Immature natural killer cell (primary cell): ENCODE measurements at regions not wholly inside any gene's neighbourhood (a gene's known extent, or its start where the extent isn't known, plus 50 kb on each side); places are given as distances from the start of the nearest gene placed in this dataset.

Source experiments
- DNase-seq, 3 donors: peaks; one replicate each; pipeline ENCODE4 v3.0.0; 2022; ENCODE audit warnings: mixed read lengths in 1 of 3
- H3K27ac Mint-ChIP-seq, 6 donors: one replicate each; pipeline ENCODE4 v1.8.0; 2020; ENCODE audit warnings: mixed read lengths in 6 of 6, mild to moderate bottlenecking in 5 of 6, inconsistent platforms in 4 of 6, moderate library complexity in 3 of 6
- H3K27me3 Mint-ChIP-seq, 3 donors: one replicate each; pipeline ENCODE4 v1.8.0; 2020 to 2021; ENCODE audit warnings: low read depth in 3 of 3, mild to moderate bottlenecking in 3 of 3, mixed read lengths in 3 of 3, moderate library complexity in 3 of 3, inconsistent platforms in 1 of 3
- H3K36me3 Mint-ChIP-seq, 3 donors: one replicate each; pipeline ENCODE4 v1.8.0; 2020; ENCODE audit warnings: mixed read lengths in 3 of 3, inconsistent platforms in 2 of 3, mild to moderate bottlenecking in 2 of 3
- H3K4me1 Mint-ChIP-seq, 2 donors: one replicate each; pipeline ENCODE4 v1.8.0; 2020; ENCODE audit warnings: inconsistent platforms in 2 of 2, mild to moderate bottlenecking in 2 of 2, mixed read lengths in 2 of 2, moderate library complexity in 1 of 2
- H3K4me3 Mint-ChIP-seq, 5 donors: one replicate each; pipeline ENCODE4 v1.8.0; 2020; ENCODE audit warnings: mild to moderate bottlenecking in 5 of 5, mixed read lengths in 5 of 5, inconsistent platforms in 3 of 5, moderate library complexity in 3 of 5
- H3K9me3 Mint-ChIP-seq, 6 donors: one replicate each; pipeline ENCODE4 v1.8.0; 2020; ENCODE audit warnings: mild to moderate bottlenecking in 6 of 6, mixed read lengths in 6 of 6, inconsistent platforms in 4 of 6, moderate library complexity in 3 of 6

- H3K9me3 Mint-ChIP-seq, result peaks cover 3 to 23% (median 9%) of the 10 kb centered on the region in 6 donors
- peaks cover 0 to 4% (median 3%) of the 10 kb centered on the region in 3 donors for H3K27me3 Mint-ChIP-seq
- H3K27ac Mint-ChIP-seq, result no peak overlapping the region
- H3K4me3 Mint-ChIP-seq, result no peak overlapping the region
- DNase-seq, result no peak
- no peaks in the 10 kb centered on the region for H3K4me1 Mint-ChIP-seq
- no peaks in the 10 kb centered on the region for H3K36me3 Mint-ChIP-seq
These were observed 320.1 kb downstream of the OSR1 start for GRCh38 chr2:19038071-19039015.

GRCh38 chr2:19036091-19036490 lies 322.3 kb downstream of the OSR1 start:
- no peak overlapping the region for H3K4me3 Mint-ChIP-seq
- H3K36me3 Mint-ChIP-seq, result peaks cover 0 to 5% (median 0%) of the 10 kb centered on the region in 3 donors
- no peak overlapping the region for H3K27ac Mint-ChIP-seq
- no peaks in the 10 kb centered on the region for H3K4me1 Mint-ChIP-seq
- no peak for DNase-seq
- peaks cover 0 to 3% (median 1%) of the 10 kb centered on the region in 3 donors for H3K27me3 Mint-ChIP-seq
- peaks cover 2 to 22% (median 7%) of the 10 kb centered on the region in 6 donors for H3K9me3 Mint-ChIP-seq

- H3K36me3 Mint-ChIP-seq, result peaks cover 0 to 5% (median 0%) of the 10 kb centered on the region in 3 donors
- H3K9me3 Mint-ChIP-seq, result peaks cover 3 to 28% (median 8%) of the 10 kb centered on the region in 6 donors
- no peaks in the 10 kb centered on the region for H3K4me1 Mint-ChIP-seq
- H3K27ac Mint-ChIP-seq, result no peak overlapping the region
- DNase-seq, result no peak
- H3K27me3 Mint-ChIP-seq, result peaks cover 0 to 3% (median 1%) of the 10 kb centered on the region in 3 donors
- H3K4me3 Mint-ChIP-seq, result no peak overlapping the region
These were observed 323.2 kb downstream of the OSR1 start for GRCh38 chr2:19035238-19035637.

- Mint-ChIP-seq H3K9me3 (peaks cover 2 to 40% (median 7%) of the 10 kb centered on the region in 6 donors), H3K4me3 (no peak overlapping the region), H3K27me3 (peaks cover 0 to 2% (median 1%) of the 10 kb centered on the region in 3 donors), H3K27ac (no peak overlapping the region), H3K36me3 (peaks cover 0 to 5% (median 0%) of the 10 kb centered on the region in 3 donors), H3K4me1 (no peaks in the 10 kb centered on the region)
- DNase-seq, result no peak
These were observed 325.2 kb downstream of the OSR1 start for GRCh38 chr2:19033240-19033639.

GRCh38 chr2:19031642-19032041 lies 326.8 kb downstream of the OSR1 start:
- peaks cover 0 to 5% (median 0%) of the 10 kb centered on the region in 3 donors for H3K36me3 Mint-ChIP-seq
- H3K9me3 Mint-ChIP-seq, result peaks cover 2 to 42% (median 8%) of the 10 kb centered on the region in 6 donors
- DNase-seq, result no peak
- no peak overlapping the region for H3K27ac Mint-ChIP-seq
- H3K4me3 Mint-ChIP-seq, result no peak overlapping the region
- H3K4me1 Mint-ChIP-seq, result no peaks in the 10 kb centered on the region
- peaks cover 0 to 2% (median under 1%) of the 10 kb centered on the region in 3 donors for H3K27me3 Mint-ChIP-seq

- Mint-ChIP-seq H3K27ac (no peak overlapping the region), H3K4me3 (no peak overlapping the region), H3K9me3 (peaks cover 6 to 49% (median 10%) of the 10 kb centered on the region in 6 donors), H3K4me1 (no peaks in the 10 kb centered on the region), H3K36me3 (peaks cover 0 to 5% (median 0%) of the 10 kb centered on the region in 3 donors), H3K27me3 (peaks cover 0 to 2% (median 0%) of the 10 kb centered on the region in 3 donors)
- no peak for DNase-seq
These were observed 328.8 kb downstream of the OSR1 start for GRCh38 chr2:19029655-19030054.

- Mint-ChIP-seq H3K4me1 (no peaks in the 10 kb centered on the region), H3K36me3 (peaks cover 0 to 5% (median 0%) of the 10 kb centered on the region in 3 donors), H3K27ac (no peak overlapping the region), H3K27me3 (peaks cover 0 to 2% (median 0%) of the 10 kb centered on the region in 3 donors), H3K9me3 (peaks cover 6 to 54% (median 15%) of the 10 kb centered on the region in 6 donors), H3K4me3 (no peak overlapping the region)
- no peak for DNase-seq
These were observed 329.6 kb downstream of the OSR1 start for GRCh38 chr2:19028587-19029375.

GRCh38 chr2:19027626-19028025 lies 330.8 kb downstream of the OSR1 start:
- H3K27ac Mint-ChIP-seq, result no peak overlapping the region
- no peak overlapping the region for H3K4me3 Mint-ChIP-seq
- no peak for DNase-seq
- H3K27me3 Mint-ChIP-seq, result peaks cover 0 to 2% (median 0%) of the 10 kb centered on the region in 3 donors
- no peaks in the 10 kb centered on the region for H3K36me3 Mint-ChIP-seq
- peaks cover 6 to 59% (median 16%) of the 10 kb centered on the region in 6 donors for H3K9me3 Mint-ChIP-seq
- H3K4me1 Mint-ChIP-seq, result no peaks in the 10 kb centered on the region

GRCh38 chr2:19026261-19026660 lies 332.2 kb downstream of the OSR1 start:
- no peaks in the 10 kb centered on the region for H3K4me1 Mint-ChIP-seq
- H3K27me3 Mint-ChIP-seq, result peaks cover 0 to 3% (median 2%) of the 10 kb centered on the region in 3 donors
- no peaks in the 10 kb centered on the region for H3K36me3 Mint-ChIP-seq
- H3K9me3 Mint-ChIP-seq, result peaks cover 15 to 62% (median 17%) of the 10 kb centered on the region in 6 donors
- no peak overlapping the region for H3K27ac Mint-ChIP-seq
- no peak overlapping the region for H3K4me3 Mint-ChIP-seq
- DNase-seq, result no peak

GRCh38 chr2:19022334-19022733 lies 336.1 kb downstream of the OSR1 start:
- H3K36me3 Mint-ChIP-seq, result peaks cover 0 to 6% (median 0%) of the 10 kb centered on the region in 3 donors
- H3K4me1 Mint-ChIP-seq, result no peaks in the 10 kb centered on the region
- H3K9me3 Mint-ChIP-seq, result peaks cover 22 to 58% (median 25%) of the 10 kb centered on the region in 6 donors
- no peak for DNase-seq
- H3K27me3 Mint-ChIP-seq, result peaks cover 0 to 3% (median 0%) of the 10 kb centered on the region in 3 donors
- no peak overlapping the region for H3K4me3 Mint-ChIP-seq
- H3K27ac Mint-ChIP-seq, result no peak overlapping the region

GRCh38 chr2:19021721-19022120 lies 336.7 kb downstream of the OSR1 start:
- peaks cover 0 to 3% (median 0%) of the 10 kb centered on the region in 3 donors for H3K27me3 Mint-ChIP-seq
- peaks cover 0 to 6% (median 0%) of the 10 kb centered on the region in 3 donors for H3K36me3 Mint-ChIP-seq
- H3K4me3 Mint-ChIP-seq, result no peak overlapping the region
- DNase-seq, result no peak
- no peak overlapping the region for H3K27ac Mint-ChIP-seq
- H3K9me3 Mint-ChIP-seq, result peaks cover 23 to 62% (median 29%) of the 10 kb centered on the region in 6 donors
- H3K4me1 Mint-ChIP-seq, result no peaks in the 10 kb centered on the region

GRCh38 chr2:19021100-19021476 lies 337.3 kb downstream of the OSR1 start:
- Mint-ChIP-seq H3K27me3 (peaks cover 0 to 3% (median 0%) of the 10 kb centered on the region in 3 donors), H3K27ac (no peak overlapping the region), H3K4me3 (no peak overlapping the region), H3K9me3 (peaks cover 23 to 64% (median 31%) of the 10 kb centered on the region in 6 donors), H3K36me3 (peaks cover 0 to 6% (median 0%) of the 10 kb centered on the region in 3 donors), H3K4me1 (no peaks in the 10 kb centered on the region)
- DNase-seq, result no peak

GRCh38 chr2:19020144-19021099 lies 338.0 kb downstream of the OSR1 start:
- Mint-ChIP-seq H3K4me3 (no peak overlapping the region), H3K9me3 (peaks cover 19 to 65% (median 38%) of the 10 kb centered on the region in 6 donors), H3K27me3 (peaks cover 0 to 3% (median 0%) of the 10 kb centered on the region in 3 donors), H3K4me1 (no peaks in the 10 kb centered on the region), H3K27ac (no peak overlapping the region), H3K36me3 (peaks cover 0 to 6% (median 0%) of the 10 kb centered on the region in 3 donors)
- no peak for DNase-seq
